Vagina (tissue), 2 donors: ENCODE measurements at regions not wholly inside any gene's neighbourhood (a gene's known extent, or its start where the extent isn't known, plus 50 kb on each side); places are given as distances from the start of the nearest gene placed in this dataset.

Experiments
- CTCF ChIP-seq, 3 experiments: fragments of 450-650 bp in 2 of 3; fragments of 200-600 bp in 1 of 3; sonication (generic) in 1 of 3; IDR thresholded peaks; one replicate each; pipeline ENCODE4 v1.5.1; 2017 to 2019; ENCODE audit warnings: antibody characterized with exemption in 3 of 3, mild to moderate bottlenecking in 2 of 3, moderate library complexity in 2 of 3
- POLR2AphosphoS5 ChIP-seq, 2 donors: sonication (generic); formaldehyde crosslinking; IDR thresholded peaks; one replicate each; pipeline ENCODE4 v1.9.0; 2017; ENCODE audit warnings: antibody characterized with exemption in 2 of 2, mild to moderate bottlenecking in 2 of 2, low read depth in 1 of 2; ENCODE audit not compliant: insufficient read depth in 1 of 2

GRCh38 chr5:168114444-168115017, 176.9 kb upstream of the WWC1 start:
- TF ChIP-seq CTCF (IDR thresholded peaks at IDR 0.05): no peak
- TF ChIP-seq POLR2AphosphoS5 (IDR thresholded peaks at IDR 0.05; ENCODE audit: insufficient read depth in 1 of 2, low read depth in 1 of 2): no peak
